ENCODE measurements at regions not wholly inside any gene's neighbourhood (a gene's known extent, or its start where the extent isn't known, plus 50 kb on each side); places are given as distances from the start of the nearest gene placed in this dataset.

DNA sequence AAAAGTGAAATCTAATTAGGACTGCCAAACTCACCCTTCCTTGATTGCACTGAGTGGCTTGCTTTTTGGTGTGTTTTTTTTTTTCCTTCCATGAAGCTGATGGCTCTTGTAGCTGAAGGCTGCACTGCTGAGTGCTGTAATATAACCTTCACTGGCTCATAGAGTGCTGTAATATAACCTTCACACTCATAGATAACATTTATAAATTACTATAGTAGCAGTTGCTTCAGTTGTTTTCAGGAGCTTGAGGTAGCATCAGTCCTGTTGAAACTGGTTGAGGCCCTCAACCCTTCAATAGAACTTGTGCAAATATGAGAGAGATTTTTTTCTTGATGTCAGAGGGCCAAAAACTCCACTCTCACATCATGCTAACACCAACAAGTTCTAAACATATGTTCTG lies 404.9 kb upstream of the MBL2 start:
- H3K4me3 ChIP-seq (ENCODE audit: low read depth, low read length), result no peak overlapping the region
- H3K27me3 Mint-ChIP-seq (ENCODE audit: insufficient read depth, unreplicated experiment), result no peaks in the 10 kb centered on the region
- TF ChIP-seq, protein P1, sequence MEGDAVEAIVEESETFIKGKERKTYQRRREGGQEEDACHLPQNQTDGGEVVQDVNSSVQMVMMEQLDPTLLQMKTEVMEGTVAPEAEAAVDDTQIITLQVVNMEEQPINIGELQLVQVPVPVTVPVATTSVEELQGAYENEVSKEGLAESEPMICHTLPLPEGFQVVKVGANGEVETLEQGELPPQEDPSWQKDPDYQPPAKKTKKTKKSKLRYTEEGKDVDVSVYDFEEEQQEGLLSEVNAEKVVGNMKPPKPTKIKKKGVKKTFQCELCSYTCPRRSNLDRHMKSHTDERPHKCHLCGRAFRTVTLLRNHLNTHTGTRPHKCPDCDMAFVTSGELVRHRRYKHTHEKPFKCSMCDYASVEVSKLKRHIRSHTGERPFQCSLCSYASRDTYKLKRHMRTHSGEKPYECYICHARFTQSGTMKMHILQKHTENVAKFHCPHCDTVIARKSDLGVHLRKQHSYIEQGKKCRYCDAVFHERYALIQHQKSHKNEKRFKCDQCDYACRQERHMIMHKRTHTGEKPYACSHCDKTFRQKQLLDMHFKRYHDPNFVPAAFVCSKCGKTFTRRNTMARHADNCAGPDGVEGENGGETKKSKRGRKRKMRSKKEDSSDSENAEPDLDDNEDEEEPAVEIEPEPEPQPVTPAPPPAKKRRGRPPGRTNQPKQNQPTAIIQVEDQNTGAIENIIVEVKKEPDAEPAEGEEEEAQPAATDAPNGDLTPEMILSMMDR (IDR thresholded peaks at IDR 0.05; ENCODE audit: insufficient read depth in 1 of 2, low read depth in 1 of 2, low read length in 1 of 2, severe bottlenecking in 1 of 2, unreplicated experiment in 1 of 2), result no peak
- BruUV-seq (replicated peaks), result no TSS peak
- no peak overlapping the region for H3K4me3 Mint-ChIP-seq (ENCODE audit: unreplicated experiment)
- H3K4me1 Mint-ChIP-seq (ENCODE audit: low read depth, unreplicated experiment), result no peaks in the 10 kb centered on the region
- no peak overlapping the region for H3K27ac Mint-ChIP-seq (ENCODE audit: unreplicated experiment)
- CTCF ChIA-PET, result no interaction called here
- intact Hi-C loops (cut with micrococcal nuclease; ENCODE audit: unreplicated experiment), result no loop called here
- H3K4me1 ChIP-seq, result no peaks in the 10 kb centered on the region
- H3K36me3 Mint-ChIP-seq (ENCODE audit: insufficient read depth, unreplicated experiment), result no peaks in the 10 kb centered on the region
- no peaks in the 10 kb centered on the region for H3K9me3 ChIP-seq
- POLR2A ChIA-PET, result no interaction called here
- no peaks in the 10 kb centered on the region for H3K36me3 ChIP-seq (ENCODE audit: control insufficient read depth, insufficient read depth, low read length)
- no peak for DNase-seq
- no peaks in the 10 kb centered on the region for H3K9me3 Mint-ChIP-seq (ENCODE audit: unreplicated experiment)
- no peaks in the 10 kb centered on the region for H3K27me3 ChIP-seq (replicated peaks; ENCODE audit: control insufficient read depth, insufficient read depth, low read length)

DNA sequence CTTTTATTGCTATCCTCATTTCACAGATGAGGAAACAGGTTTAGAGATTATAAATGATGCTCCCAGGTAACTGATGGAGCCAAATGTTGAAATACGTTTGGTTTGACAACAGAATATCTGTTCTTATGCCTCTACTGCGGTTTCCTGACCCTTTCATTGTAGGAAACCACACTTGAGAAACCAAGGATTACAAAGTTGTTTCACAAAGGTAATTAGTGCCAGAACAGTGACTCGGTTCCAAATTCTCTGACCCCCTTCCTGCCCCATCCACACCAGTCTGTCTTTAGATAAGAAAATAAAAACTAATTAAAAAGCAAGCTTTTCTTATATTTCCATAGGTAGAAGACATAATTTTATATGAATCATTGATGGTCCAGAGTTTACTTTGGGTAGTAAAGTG lies 393.7 kb upstream of the MBL2 start:
- no peak overlapping the region for H3K4me3 Mint-ChIP-seq (ENCODE audit: unreplicated experiment)
- no peaks in the 10 kb centered on the region for H3K36me3 ChIP-seq (ENCODE audit: control insufficient read depth, insufficient read depth, low read length)
- no TSS peak for BruUV-seq (replicated peaks)
- no peaks in the 10 kb centered on the region for H3K36me3 Mint-ChIP-seq (ENCODE audit: insufficient read depth, unreplicated experiment)
- intact Hi-C loops (cut with micrococcal nuclease; ENCODE audit: unreplicated experiment), result no loop called here
- no peaks in the 10 kb centered on the region for H3K9me3 Mint-ChIP-seq (ENCODE audit: unreplicated experiment)
- no peaks in the 10 kb centered on the region for H3K9me3 ChIP-seq
- H3K27me3 Mint-ChIP-seq (ENCODE audit: insufficient read depth, unreplicated experiment), result no peaks in the 10 kb centered on the region
- no peak overlapping the region for H3K4me3 ChIP-seq (ENCODE audit: low read depth, low read length)
- TF ChIP-seq, protein P1 (IDR thresholded peaks at IDR 0.05; ENCODE audit: insufficient read depth in 1 of 2, low read depth in 1 of 2, low read length in 1 of 2, severe bottlenecking in 1 of 2, unreplicated experiment in 1 of 2), result no peak
- ChIA-PET CTCF (no interaction called here), POLR2A (no interaction called here)
- H3K27ac Mint-ChIP-seq (ENCODE audit: unreplicated experiment), result no peak overlapping the region
- H3K27me3 ChIP-seq (replicated peaks; ENCODE audit: control insufficient read depth, insufficient read depth, low read length), result no peaks in the 10 kb centered on the region
- no peaks in the 10 kb centered on the region; the same call in 1 of the 2 replicates for H3K4me1 ChIP-seq
- no peak for DNase-seq
- H3K4me1 Mint-ChIP-seq (ENCODE audit: low read depth, unreplicated experiment), result peaks cover 7% of the 10 kb centered on the region

DNA sequence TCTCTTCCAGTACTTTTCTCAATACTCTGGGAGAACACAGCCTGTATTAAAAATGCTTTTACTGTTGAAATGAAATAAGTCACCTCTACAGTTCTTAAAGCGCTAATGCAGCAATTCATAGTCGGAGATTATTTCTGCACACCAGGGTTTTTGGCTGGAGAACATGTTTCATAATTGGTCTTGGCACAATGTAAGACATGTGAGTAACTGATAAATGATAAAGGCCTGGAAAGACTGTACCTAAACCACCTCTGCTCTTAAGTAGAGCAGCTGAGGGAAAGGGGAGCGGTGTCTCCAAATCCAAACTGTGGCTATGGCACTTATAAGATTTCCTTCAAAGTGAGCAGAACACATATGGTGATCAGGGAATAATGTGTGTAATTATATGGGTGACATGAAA lies 390.3 kb upstream of the MBL2 start:
- no peak overlapping the region for H3K4me3 ChIP-seq (ENCODE audit: low read depth, low read length)
- H3K9me3 ChIP-seq, result no peaks in the 10 kb centered on the region
- BruUV-seq (replicated peaks), result no TSS peak
- DNase-seq, result no peak
- no peaks in the 10 kb centered on the region for H3K27me3 Mint-ChIP-seq (ENCODE audit: insufficient read depth, unreplicated experiment)
- no peaks in the 10 kb centered on the region for H3K36me3 Mint-ChIP-seq (ENCODE audit: insufficient read depth, unreplicated experiment)
- CTCF ChIA-PET, result no interaction called here
- no peak overlapping the region for H3K4me3 Mint-ChIP-seq (ENCODE audit: unreplicated experiment)
- no peaks in the 10 kb centered on the region for H3K4me1 Mint-ChIP-seq (ENCODE audit: low read depth, unreplicated experiment)
- POLR2A ChIA-PET, result no interaction called here
- H3K27me3 ChIP-seq (replicated peaks; ENCODE audit: control insufficient read depth, insufficient read depth, low read length), result no peaks in the 10 kb centered on the region
- no peaks in the 10 kb centered on the region for H3K36me3 ChIP-seq (ENCODE audit: control insufficient read depth, insufficient read depth, low read length)
- intact Hi-C loops (cut with micrococcal nuclease; ENCODE audit: unreplicated experiment), result no loop called here
- peaks cover 2% of the 10 kb centered on the region for H3K9me3 Mint-ChIP-seq (ENCODE audit: unreplicated experiment)
- TF ChIP-seq, protein P1 (IDR thresholded peaks at IDR 0.05; ENCODE audit: insufficient read depth in 1 of 2, low read depth in 1 of 2, low read length in 1 of 2, severe bottlenecking in 1 of 2, unreplicated experiment in 1 of 2), result no peak
- no peaks in the 10 kb centered on the region for H3K4me1 ChIP-seq
- H3K27ac Mint-ChIP-seq (ENCODE audit: unreplicated experiment), result no peak overlapping the region
